Hypothalamus (tissue), 51 donors: ENCODE measurements at regions not wholly inside any gene's neighbourhood (a gene's known extent, or its start where the extent isn't known, plus 50 kb on each side); places are given as distances from the start of the nearest gene placed in this dataset.
"Not testable (repeated sequence)": the region's sequence is repeated elsewhere in the genome, so short reads cannot be mapped to it uniquely, and the experiment has no call there.

ENCODE experiments used
- DNase-seq, 51 donors: peaks; one replicate each; lab custom pipeline; 2025; lab: John Stamatoyannopoulos, UW

GRCh38 chr11:80257319-80258015, 816.6 kb upstream of the TENM4 start:
- DNase-seq = not testable (repeated sequence)

GRCh38 chr11:80255021-80255420, 814.2 kb upstream of the TENM4 start:
- no peak for DNase-seq

GRCh38 chr11:80241766-80242165, 800.9 kb upstream of the TENM4 start:
- no peak for DNase-seq

- no peak for DNase-seq
Observed at GRCh38 chr11:80240245-80240644, 799.4 kb upstream of the TENM4 start.

- no peak for DNase-seq
Observed at GRCh38 chr11:80239217-80239616, 798.4 kb upstream of the TENM4 start.

GRCh38 chr11:80227915-80228314, 787.1 kb upstream of the TENM4 start:
- DNase-seq = no peak

GRCh38 chr11:80214413-80214812, 773.6 kb upstream of the TENM4 start:
- no peak for DNase-seq

GRCh38 chr11:80211673-80212072, 770.8 kb upstream of the TENM4 start:
- no peak for DNase-seq

- DNase-seq = no peak
Observed at GRCh38 chr11:80204021-80204420, 763.2 kb upstream of the TENM4 start.

- DNase-seq = no peak
Observed at GRCh38 chr11:80196932-80197554, 756.2 kb upstream of the TENM4 start.

- DNase-seq = no peak
Observed at GRCh38 chr11:80196041-80196440, 755.2 kb upstream of the TENM4 start.

GRCh38 chr11:80194625-80195024, 753.8 kb upstream of the TENM4 start:
- no peak for DNase-seq

- DNase-seq = no peak
Observed at GRCh38 chr11:80194016-80194415, 753.2 kb upstream of the TENM4 start.

GRCh38 chr11:80188076-80188627, 747.3 kb upstream of the TENM4 start:
- DNase-seq = no peak

- no peak for DNase-seq
Observed at GRCh38 chr11:80186692-80187091, 745.9 kb upstream of the TENM4 start.

GRCh38 chr11:80182901-80183300, 742.1 kb upstream of the TENM4 start:
- DNase-seq = no peak

- no peak for DNase-seq
Observed at GRCh38 chr11:80173371-80174136, 732.7 kb upstream of the TENM4 start.

- DNase-seq = no peak
Observed at GRCh38 chr11:80168796-80169195, 728.0 kb upstream of the TENM4 start.

GRCh38 chr11:80167766-80168165, 726.9 kb upstream of the TENM4 start:
- no peak for DNase-seq

- no peak for DNase-seq
Observed at GRCh38 chr11:80165744-80166143, 724.9 kb upstream of the TENM4 start.

GRCh38 chr11:80163441-80163840, 722.6 kb upstream of the TENM4 start:
- no peak for DNase-seq

- no peak for DNase-seq
Observed at GRCh38 chr11:80163011-80163410, 722.2 kb upstream of the TENM4 start.
